ENCODE measurements at regions not wholly inside any gene's neighbourhood (a gene's known extent, or its start where the extent isn't known, plus 50 kb on each side); places are given as distances from the start of the nearest gene placed in this dataset.

DNA sequence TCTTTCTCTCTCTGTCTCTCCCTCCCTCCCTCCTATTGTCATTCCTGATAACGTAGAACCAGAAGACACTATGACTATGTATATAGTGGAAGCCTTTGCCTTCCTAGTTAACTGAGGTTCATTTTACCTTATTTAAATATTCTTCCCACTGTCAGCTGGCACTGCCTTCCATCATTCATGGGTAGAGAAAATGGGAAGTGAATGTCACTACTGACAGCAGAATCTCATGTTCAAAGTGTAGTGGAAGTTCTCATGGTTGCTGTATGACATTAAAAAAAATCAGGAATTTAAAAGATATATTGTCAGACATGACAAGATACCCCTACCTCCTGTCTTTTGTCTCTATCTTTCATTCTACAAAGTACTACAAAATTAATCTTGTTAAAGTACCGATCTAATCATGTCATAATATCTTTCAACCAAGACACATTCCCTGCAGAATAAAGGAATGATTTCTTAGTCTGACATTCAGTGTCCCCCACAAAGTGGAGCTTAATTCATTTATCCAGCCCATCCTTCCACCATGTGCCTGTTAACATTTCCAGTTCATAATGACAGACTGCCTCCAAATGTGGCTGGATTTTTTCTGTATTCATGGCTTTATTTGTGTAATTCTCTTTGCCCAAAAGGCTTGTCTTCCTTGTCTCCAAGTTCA is 250.1 kb upstream of the CDH20 start:
- DNase-seq (ENCODE audit: low read depth), result no peak

DNA sequence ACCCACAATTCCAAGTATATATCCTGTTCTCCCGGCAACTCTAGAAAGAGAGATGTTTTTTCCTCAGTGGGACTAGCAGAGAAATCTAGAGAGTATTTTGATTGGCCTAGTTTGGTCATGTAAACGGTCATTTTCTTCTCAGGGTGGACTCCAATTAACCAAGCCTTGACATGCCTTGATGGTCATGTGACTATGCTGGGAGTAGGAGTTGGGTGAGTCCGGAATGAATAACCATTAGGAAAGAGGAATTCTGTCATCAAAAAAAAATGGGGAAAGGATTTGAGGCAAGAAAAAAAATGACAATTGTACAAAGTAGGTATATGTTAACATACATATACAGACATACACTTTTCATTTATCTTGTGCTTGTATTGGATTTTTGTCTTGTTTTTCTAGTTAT is 248.2 kb upstream of the CDH20 start:
- no peak for DNase-seq (ENCODE audit: low read depth)

DNA sequence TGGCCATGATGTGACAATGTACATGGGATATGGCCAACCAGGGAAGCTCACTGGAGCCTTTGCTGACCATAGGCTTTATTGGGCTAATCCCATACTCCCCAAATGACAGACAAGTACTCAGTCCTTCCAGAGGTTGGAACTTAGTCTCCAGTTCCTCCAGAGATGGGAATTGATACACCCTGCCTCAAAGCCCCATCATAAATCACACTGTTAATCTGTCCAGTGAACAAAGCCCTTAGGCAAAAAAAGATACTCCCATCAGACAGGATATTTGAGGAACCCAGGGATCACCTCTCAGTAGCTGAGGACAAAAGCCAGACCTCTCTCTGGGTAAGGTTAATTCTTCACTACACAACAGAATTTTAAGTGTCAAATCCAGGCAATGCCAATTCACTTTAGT is 247.5 kb upstream of the CDH20 start:
- DNase-seq (ENCODE audit: low read depth), result no peak

- DNase-seq (ENCODE audit: low read depth), result no peak
These were observed 246.6 kb upstream of the CDH20 start for GRCh38 chr18:61086657-61087056.

DNA sequence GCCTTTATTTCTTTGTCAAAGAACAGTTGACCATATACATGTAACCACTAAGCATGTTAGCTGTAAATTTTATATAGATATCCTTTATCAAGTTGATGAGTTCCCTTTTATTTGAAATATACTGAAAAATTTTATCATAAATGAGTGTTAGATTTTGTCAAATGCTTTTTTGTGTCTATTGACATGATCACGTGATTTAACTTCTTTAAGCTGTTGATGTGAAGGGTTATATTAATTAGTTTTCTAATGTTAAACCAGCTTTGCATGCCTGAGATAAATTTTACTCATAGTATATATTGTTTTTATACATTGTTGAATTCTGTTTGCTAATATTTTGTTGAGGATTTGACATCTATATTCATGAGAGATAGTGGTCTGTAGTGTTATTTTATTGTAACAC is 241.9 kb upstream of the CDH20 start:
- no peak for DNase-seq (ENCODE audit: low read depth)

- DNase-seq (ENCODE audit: low read depth), result no peak
These were observed 239.3 kb upstream of the CDH20 start for GRCh38 chr18:61093965-61094364.

- DNase-seq (ENCODE audit: low read depth), result no peak
These were observed 237.0 kb upstream of the CDH20 start for GRCh38 chr18:61096226-61096625.

DNA sequence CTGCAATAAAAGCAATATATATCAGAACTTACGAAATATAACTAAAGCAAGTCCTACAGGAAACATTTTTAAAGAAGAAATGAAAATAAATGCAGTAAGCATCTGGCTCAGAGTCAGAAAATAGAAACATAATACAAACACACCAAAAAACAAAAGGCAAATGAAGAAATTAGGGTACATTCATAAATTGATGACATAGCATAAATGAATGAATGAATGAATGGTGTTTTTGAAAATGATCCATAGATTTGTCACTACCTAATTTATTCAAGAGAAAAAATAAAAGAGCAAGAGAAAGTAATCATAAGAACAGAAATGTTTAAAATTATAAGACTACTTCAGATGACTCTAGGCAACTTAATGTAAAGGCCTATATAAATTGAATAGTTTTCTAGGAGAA is 226.1 kb upstream of the CDH20 start:
- no peak for DNase-seq (ENCODE audit: low read depth)

GRCh38 chr18:61108706-61109105 is 224.5 kb upstream of the CDH20 start:
- no peak for DNase-seq (ENCODE audit: low read depth)

DNA sequence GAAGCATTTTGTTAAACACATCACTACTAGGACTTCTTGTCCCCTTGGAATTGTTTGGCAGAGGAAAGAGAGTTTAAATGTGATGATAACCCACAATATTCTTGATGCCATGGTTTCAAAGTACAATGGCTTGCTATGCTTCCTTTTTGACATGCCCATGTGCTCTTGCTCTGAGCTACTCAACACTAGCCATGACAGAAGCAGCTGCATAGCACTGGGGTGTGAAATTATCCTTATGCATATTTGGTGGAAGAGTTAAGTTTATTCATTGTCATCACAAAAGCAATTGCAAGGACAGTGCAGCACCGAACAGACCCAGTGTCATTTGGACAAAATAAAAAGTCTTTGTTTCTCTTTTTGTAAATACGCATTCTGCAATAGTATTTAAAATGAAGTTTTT is 209.9 kb upstream of the CDH20 start:
- no peak for DNase-seq (ENCODE audit: low read depth)

DNA sequence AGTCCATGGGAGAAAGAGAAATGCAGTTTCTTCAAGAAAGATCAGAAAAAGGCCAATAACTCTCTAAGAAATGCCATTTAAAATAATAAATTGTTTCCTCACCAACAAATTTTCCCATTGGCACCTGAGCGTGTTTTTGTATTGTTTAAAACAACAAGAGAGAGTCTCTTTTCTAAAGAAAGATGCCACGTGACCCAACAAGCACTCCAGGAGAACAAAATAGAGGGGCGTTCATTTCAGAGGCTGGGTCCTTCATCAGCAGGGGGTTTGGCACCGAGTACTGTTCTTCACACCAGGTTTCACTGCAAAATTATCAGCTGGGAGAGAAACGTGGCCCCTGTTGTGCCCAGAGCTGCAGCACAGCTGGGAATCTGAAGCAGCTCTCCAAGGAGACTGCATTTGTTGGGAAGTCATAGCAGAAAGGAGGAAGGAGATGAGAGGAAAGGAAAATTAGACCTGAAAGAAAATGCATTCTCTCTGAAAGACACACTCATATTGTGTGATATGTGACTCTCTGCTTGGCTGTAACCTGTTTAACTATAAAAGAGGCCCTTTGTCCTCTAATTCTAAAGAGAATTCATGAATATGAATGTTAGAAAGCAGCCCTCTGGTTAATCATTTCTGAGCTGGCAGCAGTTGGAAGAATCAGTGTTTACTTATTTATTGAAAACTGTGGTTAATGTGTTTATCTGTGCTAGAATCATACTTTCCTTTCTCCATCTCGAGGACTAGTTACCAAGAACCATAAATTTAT is 205.3 kb upstream of the CDH20 start:
- DNase-seq (ENCODE audit: low read depth), result no peak

GRCh38 chr18:61129001-61129400 is 204.2 kb upstream of the CDH20 start:
- no peak for DNase-seq (ENCODE audit: low read depth)

DNA sequence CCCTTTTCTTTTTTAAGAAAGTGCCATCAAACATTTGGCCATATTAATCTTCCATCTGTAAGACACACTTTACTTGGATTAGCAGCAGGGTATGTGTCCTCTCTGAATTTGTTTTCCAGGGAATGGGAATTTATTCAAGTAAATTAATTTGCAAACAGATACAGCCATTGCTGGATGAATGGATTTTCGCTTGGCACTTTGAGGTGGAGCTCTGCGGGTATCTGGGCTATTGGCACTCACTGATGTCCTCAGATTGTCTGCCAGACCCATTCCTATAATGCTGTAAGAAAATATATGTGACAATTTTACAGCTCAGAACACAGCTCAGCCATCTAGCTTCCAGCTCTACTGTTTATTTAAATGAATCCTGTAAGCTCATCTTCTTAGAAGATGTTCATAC is 201.2 kb upstream of the CDH20 start:
- no peak for DNase-seq (ENCODE audit: low read depth)

DNA sequence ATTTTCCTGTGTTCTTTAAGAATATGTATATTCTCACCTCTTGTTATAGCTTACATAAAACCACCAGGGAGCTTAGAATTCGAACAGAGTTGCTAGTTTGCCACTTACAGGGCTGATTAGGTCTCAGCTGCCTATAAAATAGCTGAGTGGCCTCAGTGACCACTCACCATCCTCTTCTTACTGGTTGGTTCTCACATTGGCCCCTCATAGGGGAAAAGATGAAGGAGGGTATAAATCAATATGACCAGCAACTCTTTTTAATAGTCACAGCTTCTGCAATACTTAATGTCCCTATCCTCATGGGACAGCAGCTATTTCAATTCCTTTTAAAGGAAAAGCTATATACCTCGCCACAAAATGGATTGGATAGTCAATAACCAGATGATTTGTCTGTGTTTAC is 199.4 kb upstream of the CDH20 start:
- DNase-seq (ENCODE audit: low read depth), result no peak

- no peak for DNase-seq (ENCODE audit: low read depth)
These were observed 196.4 kb upstream of the CDH20 start for GRCh38 chr18:61136711-61137251.

DNA sequence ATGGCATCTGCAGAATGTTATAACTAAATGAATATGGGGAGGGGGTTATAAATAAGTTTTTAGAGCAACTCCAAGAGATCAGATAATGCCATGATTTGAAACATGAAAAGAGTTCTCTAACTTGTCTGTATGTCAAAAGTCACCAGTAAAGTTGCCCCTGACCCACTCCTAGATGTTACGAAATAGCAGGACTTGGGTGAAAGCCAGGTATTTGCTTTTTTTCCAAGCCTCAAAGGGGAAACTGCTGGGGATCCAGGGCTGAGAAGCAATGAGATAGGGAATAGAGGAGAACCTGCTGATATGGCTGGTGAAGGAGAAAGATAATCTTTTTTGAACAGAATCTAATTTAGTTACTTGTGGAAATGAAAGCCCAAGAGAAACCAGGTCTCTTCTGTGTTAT is 191.5 kb upstream of the CDH20 start:
- no peak for DNase-seq (ENCODE audit: low read depth)

GRCh38 chr18:61148322-61148721 is 184.9 kb upstream of the CDH20 start:
- DNase-seq (ENCODE audit: low read depth), result no peak

DNA sequence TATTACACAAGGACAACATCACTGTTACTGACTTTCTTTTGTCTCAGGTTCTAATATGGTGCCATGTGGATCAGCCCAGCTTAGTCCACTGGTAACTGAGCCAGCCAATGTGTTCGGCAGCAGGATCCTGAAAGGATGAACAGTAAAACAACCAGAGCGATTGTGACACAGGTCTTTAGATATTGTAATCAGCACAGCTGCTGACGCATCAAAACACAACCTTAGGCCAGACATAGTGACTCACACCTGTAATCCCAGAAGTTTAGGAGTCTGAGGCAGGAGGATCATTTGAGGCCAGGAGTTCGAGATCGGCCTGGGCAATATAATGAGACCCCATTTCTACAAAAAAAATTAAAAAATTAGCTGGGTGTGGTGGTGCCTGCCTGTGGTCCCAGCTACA is 183.4 kb upstream of the CDH20 start:
- no peak for DNase-seq (ENCODE audit: low read depth)

DNA sequence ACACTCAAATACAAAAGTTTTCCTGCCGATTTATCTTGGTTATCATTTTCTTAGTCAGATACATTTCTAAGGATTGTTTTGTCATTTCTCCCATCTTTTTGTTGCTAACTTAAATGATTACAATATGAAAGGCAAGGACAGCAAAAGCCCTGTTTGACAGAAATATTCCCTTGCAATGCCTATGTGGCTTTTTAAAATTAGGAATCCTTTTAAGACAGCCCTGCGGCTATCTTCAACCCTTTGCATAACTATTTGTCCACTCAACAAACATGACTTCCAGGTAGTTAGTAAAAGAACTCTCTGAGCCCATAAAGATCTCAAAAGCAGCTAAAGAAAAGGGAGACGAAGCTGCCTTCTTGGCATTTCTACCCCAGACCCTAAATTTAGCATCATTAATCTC is 179.7 kb upstream of the CDH20 start:
- DNase-seq (ENCODE audit: low read depth), result no peak

DNA sequence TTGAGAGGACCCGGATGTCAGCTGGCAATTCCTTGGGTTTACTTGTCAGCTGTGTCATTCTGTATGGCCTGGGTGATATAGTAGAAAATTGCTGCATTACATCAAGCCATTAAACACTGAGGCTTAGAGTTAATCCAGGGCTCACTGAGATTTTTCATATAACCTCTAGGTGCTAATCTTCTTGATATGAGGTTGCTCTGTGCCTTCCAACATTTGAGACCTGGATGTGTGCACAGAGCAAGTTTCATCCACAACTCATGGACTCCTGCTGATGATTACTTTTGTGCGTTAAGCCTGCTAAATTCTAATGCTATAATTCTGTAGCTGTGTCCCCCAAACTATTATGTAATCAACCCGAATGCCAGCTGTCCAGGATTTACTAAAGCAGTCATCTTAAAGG is 178.4 kb upstream of the CDH20 start:
- DNase-seq (ENCODE audit: low read depth), result no peak

GRCh38 chr18:61155586-61155985 is 177.6 kb upstream of the CDH20 start:
- DNase-seq (ENCODE audit: low read depth), result no peak

DNA sequence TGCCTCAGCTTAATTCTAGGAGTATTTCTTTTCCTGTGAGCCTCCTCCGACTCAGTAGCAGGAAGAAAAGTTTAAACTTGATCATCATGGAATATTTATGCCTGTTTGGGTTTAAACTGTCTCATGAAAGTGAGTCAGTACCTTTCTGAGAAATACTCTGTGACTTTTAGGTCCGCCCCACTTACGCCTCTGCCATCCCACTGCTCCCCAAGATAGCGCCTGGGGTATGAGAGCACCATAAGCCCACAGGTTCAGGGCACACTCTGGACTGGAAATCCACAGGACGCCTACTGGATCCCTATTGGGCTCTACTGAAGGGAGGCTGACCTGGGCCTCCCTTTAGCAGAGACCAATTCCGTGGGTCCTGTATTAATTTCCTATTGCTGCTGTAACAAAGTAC is 175.8 kb upstream of the CDH20 start:
- no peak for DNase-seq (ENCODE audit: low read depth)

DNA sequence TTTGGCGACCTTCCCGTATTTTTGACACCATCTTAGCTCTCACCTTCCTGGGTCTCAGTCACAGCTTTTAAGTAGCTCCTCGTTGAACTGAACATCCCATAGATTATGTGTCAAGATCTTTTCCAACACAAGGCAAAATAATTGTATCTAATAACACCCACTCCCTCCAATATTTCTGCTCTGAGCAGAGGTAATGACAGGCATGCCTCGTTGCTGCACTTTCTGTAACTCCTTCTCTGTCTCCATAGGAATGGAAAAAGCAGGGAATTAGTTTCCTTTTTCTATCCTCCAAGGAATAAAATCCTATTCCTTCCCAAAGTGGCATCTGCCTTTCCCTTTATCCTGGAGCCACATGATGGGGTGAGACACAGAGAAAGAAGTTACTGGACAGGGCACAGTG is 174.0 kb upstream of the CDH20 start:
- DNase-seq (ENCODE audit: low read depth), result no peak

DNA sequence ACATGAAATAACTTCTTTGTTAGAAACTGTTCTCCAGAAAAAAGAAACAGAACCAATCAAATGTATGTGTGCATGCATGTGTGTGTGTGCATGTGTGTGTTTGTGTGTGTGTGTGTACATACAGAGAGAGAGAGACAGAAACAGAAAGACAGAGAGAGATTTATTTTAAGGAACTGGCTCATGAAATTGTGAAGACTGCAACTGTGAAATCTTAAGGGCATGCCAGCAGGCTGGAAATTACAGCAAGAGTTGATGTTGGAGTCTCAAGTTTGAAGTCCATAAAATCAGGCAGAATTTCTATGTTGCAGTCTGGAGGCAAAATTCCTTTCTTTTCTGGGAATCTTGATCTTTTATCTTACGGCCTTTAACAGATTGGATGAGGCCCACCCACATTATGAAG is 168.9 kb upstream of the CDH20 start:
- DNase-seq (ENCODE audit: low read depth), result no peak
